GM19099 (cell line): ENCODE measurements at regions not wholly inside any gene's neighbourhood (a gene's known extent, or its start where the extent isn't known, plus 50 kb on each side); places are given as distances from the start of the nearest gene placed in this dataset.

Source experiments
- POLR2A ChIP-seq: IDR thresholded peaks from 3 replicates; pipeline ENCODE4 v1.6.1; 2011; ENCODE audit warnings: low read depth; ENCODE audit not compliant: insufficient read length; ENCODE audit errors: extremely low read depth

GRCh38 chr9:6072453-6072852 lies 57.0 kb upstream of the RANBP6 start:
- no peak for TF ChIP-seq POLR2A

GRCh38 chr9:6068983-6069382 lies 53.6 kb upstream of the RANBP6 start:
- TF ChIP-seq POLR2A, result no peak

DNA sequence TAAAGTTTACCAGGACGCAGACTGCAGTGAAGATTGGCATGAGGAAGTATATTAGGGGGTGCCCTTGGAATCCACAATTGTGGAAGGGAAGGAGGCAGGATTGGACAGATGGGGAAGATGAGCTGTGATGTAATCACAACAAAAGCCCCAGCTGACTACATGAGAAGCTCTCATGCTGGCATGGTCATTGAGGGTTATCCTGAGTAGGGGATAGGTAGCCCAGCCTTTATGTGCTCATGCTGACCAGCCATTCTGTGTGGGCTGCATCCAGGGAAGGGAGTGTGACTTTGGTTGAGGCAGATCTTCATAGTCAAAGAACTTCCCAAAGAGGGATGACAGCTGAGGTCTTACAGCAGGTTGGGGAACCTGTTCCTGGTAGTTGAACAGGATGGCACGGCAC lies 52.0 kb upstream of the RANBP6 start:
- no peak for TF ChIP-seq POLR2A
